Activated naive CD4-positive, alpha-beta T cell treated with anti-CD3 and anti-CD28 coated beads, Interleukin-2, amount 50 U/mL, for 24 hours (primary cell): ENCODE measurements at regions not wholly inside any gene's neighbourhood (a gene's known extent, or its start where the extent isn't known, plus 50 kb on each side); places are given as distances from the start of the nearest gene placed in this dataset.

Experiments used
- H3K27ac Mint-ChIP-seq: one replicate; pipeline ENCODE4 v1.8.0; 2021; ENCODE audit warnings: mild to moderate bottlenecking, mixed read lengths
- H3K27me3 Mint-ChIP-seq: one replicate; pipeline ENCODE4 v1.8.0; 2021; ENCODE audit warnings: mixed read lengths
- H3K36me3 Mint-ChIP-seq: one replicate; pipeline ENCODE4 v1.8.0; 2021; ENCODE audit warnings: mixed read lengths
- H3K4me1 Mint-ChIP-seq: one replicate; pipeline ENCODE4 v1.8.0; 2021; ENCODE audit warnings: mixed read lengths
- H3K4me3 Mint-ChIP-seq: one replicate; pipeline ENCODE4 v1.8.0; 2021; ENCODE audit warnings: mild to moderate bottlenecking, mixed read lengths
- H3K9me3 Mint-ChIP-seq: one replicate; pipeline ENCODE4 v1.8.0; 2021; ENCODE audit warnings: mixed read lengths

- H3K27ac Mint-ChIP-seq = no peak overlapping the region
- H3K9me3 Mint-ChIP-seq = no peaks in the 10 kb centered on the region
- peaks cover 2% of the 10 kb centered on the region for H3K36me3 Mint-ChIP-seq
- peaks cover 51% of the 10 kb centered on the region for H3K27me3 Mint-ChIP-seq
- peaks cover 14% of the 10 kb centered on the region for H3K4me1 Mint-ChIP-seq
- peak overlapping the region; percentile 47 for H3K4me3 Mint-ChIP-seq
Observed at GRCh38 chr12:114479831-114480230, 73.9 kb upstream of the TBX5 start.

DNA sequence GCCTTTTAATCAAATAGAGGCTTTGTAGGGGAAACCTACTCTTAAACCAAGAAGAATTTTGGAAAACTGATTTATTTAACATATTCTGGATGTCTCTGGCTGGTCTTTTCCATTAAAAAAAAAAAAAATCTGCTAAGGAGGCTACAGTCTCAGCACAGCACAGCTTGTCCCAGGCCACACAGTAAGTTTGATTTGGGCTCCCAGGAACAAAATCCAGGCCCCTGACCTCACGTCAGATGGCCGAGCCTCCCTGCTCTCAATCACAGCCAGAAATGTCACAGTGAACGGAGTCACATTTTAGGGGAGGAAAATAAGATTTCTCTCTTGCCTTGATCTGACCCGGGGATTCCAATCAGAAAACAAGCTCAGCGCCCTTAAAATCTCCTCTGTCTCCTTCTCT is 72.9 kb upstream of the TBX5 start:
- Mint-ChIP-seq H3K27ac (no peak overlapping the region), H3K4me3 (no peak overlapping the region), H3K36me3 (peaks cover 2% of the 10 kb centered on the region), H3K4me1 (peaks cover 14% of the 10 kb centered on the region), H3K27me3 (peaks cover 51% of the 10 kb centered on the region), H3K9me3 (no peaks in the 10 kb centered on the region)

GRCh38 chr12:114477989-114478395 is 72.0 kb upstream of the TBX5 start:
- peaks cover 14% of the 10 kb centered on the region for H3K4me1 Mint-ChIP-seq
- H3K36me3 Mint-ChIP-seq = peaks cover 2% of the 10 kb centered on the region
- peaks cover 46% of the 10 kb centered on the region for H3K27me3 Mint-ChIP-seq
- no peak overlapping the region for H3K27ac Mint-ChIP-seq
- no peak overlapping the region for H3K4me3 Mint-ChIP-seq
- no peaks in the 10 kb centered on the region for H3K9me3 Mint-ChIP-seq

GRCh38 chr12:114476159-114476558 is 70.2 kb upstream of the TBX5 start:
- H3K27me3 Mint-ChIP-seq = peaks cover 39% of the 10 kb centered on the region
- peaks cover 12% of the 10 kb centered on the region for H3K4me1 Mint-ChIP-seq
- no peak overlapping the region for H3K4me3 Mint-ChIP-seq
- peaks cover 2% of the 10 kb centered on the region for H3K36me3 Mint-ChIP-seq
- H3K9me3 Mint-ChIP-seq = no peaks in the 10 kb centered on the region
- no peak overlapping the region for H3K27ac Mint-ChIP-seq

DNA sequence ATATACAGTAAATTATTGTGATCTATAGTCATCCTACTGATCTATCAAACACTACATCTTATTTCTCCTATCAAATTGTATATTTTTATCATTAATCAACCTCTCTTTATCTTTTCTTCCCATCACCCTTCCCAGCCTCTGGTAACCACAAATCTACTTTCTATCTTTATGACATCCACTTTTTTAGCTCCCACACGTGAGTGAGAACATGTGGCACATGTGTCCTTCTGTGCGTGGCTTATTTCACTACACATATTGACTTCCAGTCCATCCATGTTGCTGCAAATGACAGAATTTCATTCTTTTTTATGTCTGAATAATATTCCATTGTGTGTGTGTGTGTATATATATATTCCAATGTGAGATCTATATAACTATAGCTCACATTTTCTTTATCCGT is 67.8 kb upstream of the TBX5 start:
- Mint-ChIP-seq H3K4me1 (no peaks in the 10 kb centered on the region), H3K9me3 (no peaks in the 10 kb centered on the region), H3K4me3 (no peak overlapping the region), H3K27ac (no peak overlapping the region), H3K27me3 (peaks cover 22% of the 10 kb centered on the region), H3K36me3 (no peaks in the 10 kb centered on the region)

- Mint-ChIP-seq H3K27ac (no peak overlapping the region), H3K27me3 (peaks cover 17% of the 10 kb centered on the region), H3K36me3 (no peaks in the 10 kb centered on the region), H3K9me3 (no peaks in the 10 kb centered on the region), H3K4me1 (no peaks in the 10 kb centered on the region), H3K4me3 (no peak overlapping the region)
Observed at GRCh38 chr12:114473018-114473417, 67.1 kb upstream of the TBX5 start.

DNA sequence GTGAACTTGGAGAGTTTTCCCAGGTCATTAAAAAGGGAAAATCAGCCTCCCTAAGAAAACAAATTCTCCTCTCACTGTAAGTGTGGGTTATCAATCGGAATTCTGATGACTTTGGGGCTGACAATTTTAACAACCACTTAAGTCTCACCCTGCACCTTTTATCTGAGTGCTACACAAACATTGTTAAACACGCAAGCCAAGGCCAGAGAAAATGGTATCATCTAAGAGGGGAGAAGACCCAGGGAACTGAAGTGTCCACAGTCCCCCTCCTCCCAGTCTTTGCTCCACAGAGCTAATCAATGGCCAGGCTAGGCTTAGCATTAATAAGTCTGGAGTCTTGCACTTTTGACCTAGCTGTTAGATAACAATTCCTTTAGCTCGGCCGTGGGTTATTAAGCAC is 51.7 kb upstream of the TBX5 start:
- Mint-ChIP-seq H3K27ac (no peak overlapping the region), H3K4me3 (no peak overlapping the region), H3K9me3 (peaks cover 5% of the 10 kb centered on the region), H3K36me3 (no peaks in the 10 kb centered on the region), H3K4me1 (no peaks in the 10 kb centered on the region), H3K27me3 (peaks cover 10% of the 10 kb centered on the region)
